IMR-90 (cell line): ENCODE measurements at regions not wholly inside any gene's neighbourhood (a gene's known extent, or its start where the extent isn't known, plus 50 kb on each side); places are given as distances from the start of the nearest gene placed in this dataset.

Experiments
- ATAC-seq: fragments of 200-7000 bp; cut with Tn5 transposase; 2 replicates; pipeline ENCODE4 v1.9.1; 2020; ENCODE audit warnings: low read depth, mild to moderate bottlenecking, moderate library complexity
- BruUV-seq: library from RNA; stranded (reverse); fragments of 400-500 nt; replicated peaks from 2 replicates; lab custom pipeline; 2021; lab: Mats Ljungman, UMichigan
- CTCF ChIA-PET: fragments of 300-600 bp; formaldehyde crosslinking; extraction: SDS; loops from one replicate; lab custom pipeline; 2021; ENCODE audit warnings: antibody characterized with exemption; lab: Yijun Ruan, JAX
- POLR2A ChIA-PET: fragments of 300-600 bp; sonication (Branson Sonifier 250); formaldehyde crosslinking; loops from one replicate; lab custom pipeline; 2022; ENCODE audit warnings: antibody characterized with exemption; ENCODE audit not compliant: unreplicated experiment; lab: Charles Lee
- DNase-seq: peaks from one replicate; pipeline ENCODE4 v3.0.0; 2013
- H2AFZ ChIP-seq: replicated peaks from 2 replicates; pipeline ENCODE3; 2013; ENCODE audit warnings: low read length, mild to moderate bottlenecking; ENCODE audit not compliant: poor library complexity
- H2AK5ac ChIP-seq: 2 replicates; pipeline ENCODE4 v1.6.1; 2013; ENCODE audit warnings: low read depth, low read length, inconsistent platforms
- H2AK9ac ChIP-seq: replicated peaks from 2 replicates; pipeline ENCODE3; 2013; ENCODE audit warnings: mild to moderate bottlenecking, low read depth, low read length, moderate library complexity; ENCODE audit not compliant: poor library complexity
- H2BK120ac ChIP-seq: 2 replicates; pipeline ENCODE4 v1.6.1; 2013; ENCODE audit warnings: low read depth, low read length, inconsistent platforms
- H2BK15ac ChIP-seq: 3 replicates; pipeline ENCODE4 v1.6.1; 2013; ENCODE audit warnings: low read depth, low read length, inconsistent platforms
- H2BK20ac ChIP-seq: 2 replicates; pipeline ENCODE4 v1.6.1; 2013; ENCODE audit warnings: low read depth, mild to moderate bottlenecking, inconsistent platforms, low read length, moderate library complexity
- H2BK5ac ChIP-seq: 2 replicates; pipeline ENCODE4 v1.6.1; 2013; ENCODE audit warnings: mild to moderate bottlenecking, low read depth, low read length, inconsistent platforms; ENCODE audit not compliant: poor library complexity, severe bottlenecking
- H3K14ac ChIP-seq: replicated peaks from 2 replicates; pipeline ENCODE4 v1.6.1; 2013; ENCODE audit warnings: low read depth, low read length, inconsistent platforms
- H3K18ac ChIP-seq: 2 replicates; pipeline ENCODE4 v1.6.1; 2013; ENCODE audit warnings: low read depth, low read length, control low read depth
- H3K23ac ChIP-seq: 2 replicates; pipeline ENCODE4 v1.6.1; 2013; ENCODE audit warnings: low read depth, low read length, inconsistent platforms
- H3K27ac ChIP-seq: 2 replicates; pipeline ENCODE4 v1.5.1; 2013; ENCODE audit warnings: mild to moderate bottlenecking, control low read depth, low read length; ENCODE audit not compliant: insufficient read depth
- H3K27me3 ChIP-seq: 2 replicates; pipeline ENCODE4 v1.6.1; 2013; ENCODE audit warnings: low read length; ENCODE audit not compliant: control insufficient read depth, insufficient read depth
- H3K36me3 ChIP-seq: 2 replicates; pipeline ENCODE4 v1.6.1; 2013; ENCODE audit warnings: low read length, mixed read lengths; ENCODE audit not compliant: control insufficient read depth, insufficient read depth
- H3K4ac ChIP-seq: 2 replicates; pipeline ENCODE4 v1.6.1; 2013; ENCODE audit warnings: low read depth, low read length, inconsistent platforms
- H3K4me1 ChIP-seq: 2 replicates; pipeline ENCODE4 v1.6.1; 2013; ENCODE audit warnings: low read length, mixed read lengths; ENCODE audit not compliant: control insufficient read depth, insufficient read depth
- H3K4me2 ChIP-seq: 2 replicates; pipeline ENCODE4 v1.6.1; 2013; ENCODE audit warnings: low read depth, mild to moderate bottlenecking, control low read depth, low read length, moderate library complexity
- H3K4me3 ChIP-seq: 2 replicates; pipeline ENCODE4 v1.5.1; 2013; ENCODE audit warnings: low read depth, mild to moderate bottlenecking, control low read depth, low read length, moderate library complexity; ENCODE audit not compliant: insufficient read depth
- H3K56ac ChIP-seq: 2 replicates; pipeline ENCODE4 v1.6.1; 2013; ENCODE audit warnings: low read length, inconsistent platforms; ENCODE audit not compliant: insufficient read depth; ENCODE audit errors: extremely low read depth
- H3K79me1 ChIP-seq, 2 experiments: 2 replicates each; pipeline ENCODE4 v1.6.1; 2013; ENCODE audit warnings: low read length in 2 of 2, inconsistent platforms in 1 of 2, low read depth in 1 of 2
- H3K9ac ChIP-seq: 2 replicates; pipeline ENCODE4 v1.6.1; 2013; ENCODE audit warnings: low read depth, low read length, control low read depth
- H3K9me1 ChIP-seq: 2 replicates; pipeline ENCODE4 v1.6.1; 2013; ENCODE audit warnings: low read length, inconsistent platforms; ENCODE audit not compliant: insufficient read depth
- H3K9me3 ChIP-seq: 2 replicates; pipeline ENCODE4 v1.6.1; 2013; ENCODE audit warnings: low read length; ENCODE audit not compliant: control insufficient read depth, insufficient read depth
- H4K20me1 ChIP-seq: 2 replicates; pipeline ENCODE4 v1.6.1; 2013; ENCODE audit warnings: low read length, inconsistent platforms; ENCODE audit not compliant: insufficient read depth
- H4K5ac ChIP-seq: 2 replicates; pipeline ENCODE4 v1.6.1; 2013; ENCODE audit warnings: mild to moderate bottlenecking, low read depth, low read length, control low read depth
- H4K8ac ChIP-seq, 2 experiments: 2 replicates each; pipeline ENCODE4 v1.6.1; 2013; ENCODE audit warnings: low read depth in 2 of 2, low read length in 2 of 2, control low read depth in 1 of 2, inconsistent platforms in 1 of 2
- H4K91ac ChIP-seq: 2 replicates; pipeline ENCODE4 v1.6.1; 2013; ENCODE audit warnings: low read depth, low read length, inconsistent platforms; ENCODE audit not compliant: insufficient read depth
- BHLHE40 ChIP-seq: fragments of 150-350 bp; IDR thresholded peaks from 2 replicates; pipeline ENCODE4 v1.6.1; 2016; ENCODE audit warnings: mild to moderate bottlenecking, low read depth, low read length
- CEBPB ChIP-seq: IDR thresholded peaks from 2 replicates; pipeline ENCODE4 v1.6.1; 2012; ENCODE audit warnings: low read depth, low read length, improper control_type of control experiment
- ELK1 ChIP-seq: fragments of 150-350 bp; IDR thresholded peaks from 2 replicates; pipeline ENCODE4 v1.6.1; 2016; ENCODE audit warnings: low read depth, mild to moderate bottlenecking, low read length, moderate library complexity, borderline replicate concordance
- FOS ChIP-seq: fragments of 150-350 bp; IDR thresholded peaks from 2 replicates; pipeline ENCODE4 v1.6.1; 2016; ENCODE audit warnings: low read depth, low read length
- NFE2L2 ChIP-seq: fragments of 150-350 bp; IDR thresholded peaks from 2 replicates; pipeline ENCODE4 v1.6.1; 2016; ENCODE audit warnings: low read depth, mild to moderate bottlenecking, low read length
- RAD21 ChIP-seq: IDR thresholded peaks from 2 replicates; pipeline ENCODE4 v1.6.1; 2012; ENCODE audit warnings: low read length, improper control_type of control experiment
- RCOR1 ChIP-seq: IDR thresholded peaks from 2 replicates; pipeline ENCODE4 v1.6.1; 2012; ENCODE audit warnings: mild to moderate bottlenecking, low read length, improper control_type of control experiment; ENCODE audit not compliant: insufficient replicate concordance
- WGBS, 2 experiments: methylation state at CpG; one replicate each; pipeline versions ENCODE4 v1.1.5 to v1.1.7; 2013; ENCODE audit warnings: missing lambda C conversion rate in 2 of 2; ENCODE audit not compliant: insufficient read length in 1 of 2; ENCODE audit errors: extremely low coverage in 2 of 2; 5-methylcytosine and 5-hydroxymethylcytosine counted together
- dilution Hi-C: fragments of 300-500 bp; cut with HindIII; formaldehyde crosslinking; loops from one replicate; pipeline ENCODE4 v1.14.3; 2018; ENCODE audit warnings: low sequenced_read_pairs; ENCODE audit not compliant: unreplicated experiment
- in situ Hi-C: fragments of 300-500 bp; cut with MboI; formaldehyde crosslinking; loops from 3 replicates; pipeline ENCODE4 v1.14.3; 2019; ENCODE audit warnings: low sequenced_read_pairs, inconsistent platforms, mixed read lengths
- intact Hi-C: fragments of 100-400 bp; cut with micrococcal nuclease; formaldehyde crosslinking; loops from 2 replicates; pipeline ENCODE4 v1.10.0; 2022

GRCh38 chr10:31146491-31147209 lies 115.0 kb upstream of the ZNF438 start:
- Histone ChIP-seq H2BK120ac (peak overlapping the region; percentile 96), H3K4me2 (peak overlapping the region; percentile 22; the same call in 1 of the 2 replicates), H3K9me3 (no peaks in the 10 kb centered on the region), H3K36me3 (no peaks in the 10 kb centered on the region), H3K27me3 (no peaks in the 10 kb centered on the region), H3K4me1 (peaks cover 29% of the 10 kb centered on the region), H4K20me1 (no peaks in the 10 kb centered on the region), H2BK15ac (peak overlapping the region; percentile 71), H2AK5ac (peak overlapping the region; percentile 95), H3K14ac (peak overlapping the region; percentile 94), H3K4ac (peak overlapping the region; percentile 97), H2AK9ac (peak overlapping the region; percentile 21), H2AFZ (peak overlapping the region; percentile 82), H2BK20ac (peak overlapping the region; percentile 96), H3K4me3 (no peak overlapping the region), H4K8ac (peak overlapping the region; percentile 51 to 88), H3K18ac (peak overlapping the region; percentile 39), H3K56ac (peak overlapping the region; percentile 62; the same call in 1 of the 2 replicates), H4K91ac (peak overlapping the region; percentile 96), H3K9ac (peak overlapping the region; percentile 33; the same call in 1 of the 2 replicates), H3K9me1 (peaks cover 35% of the 10 kb centered on the region), H3K23ac (peak overlapping the region; percentile 85), H2BK5ac (peak overlapping the region; percentile 74), H3K79me1 (peaks cover 0 to 34% of the 10 kb centered on the region in 2 experiments; a peak in 2 of 4 replicates), H4K5ac (peak overlapping the region; percentile 25), H3K27ac (peak overlapping the region; percentile 57)
- ChIA-PET CTCF (no interaction called here), POLR2A (no interaction called here)
- dilution Hi-C loops = no loop called here
- peak; percentile 86 for DNase-seq
- peak; percentile 52 for ATAC-seq
- intact Hi-C loops = no loop called here
- TF ChIP-seq RCOR1 (peak; percentile 97), RAD21 (no peak), NFE2L2 (no peak), ELK1 (no peak), FOS (peak; percentile 56; the same call in 1 of the 2 replicates), BHLHE40 (peak; percentile 95), CEBPB (peak; percentile 33; the same call in 1 of the 2 replicates)
- WGBS, 2 experiments = 100% methylated on average over 1 of the region's 21 CpGs; no CpG with 5 or more reads in 1 of the 2 experiments
- BruUV-seq = no TSS peak
- in situ Hi-C loops = no loop called here
